ENCODE measurements at regions not wholly inside any gene's neighbourhood (a gene's known extent, or its start where the extent isn't known, plus 50 kb on each side); places are given as distances from the start of the nearest gene placed in this dataset.
A peak's percentile ranks its signal among the peaks of the same experiment; 100 is the strongest.

GRCh38 chr15:87312221-87312620, 944.3 kb downstream of the NTRK3 start:
- Histone ChIP-seq H3K4me3 (ENCODE audit: low read depth, low read length) (no peak overlapping the region), H3K4me1 (ENCODE audit: control insufficient read depth, insufficient read depth, low read length) (no peaks in the 10 kb centered on the region), H3K36me3 (ENCODE audit: control insufficient read depth in 2 of 2, insufficient read depth in 1 of 2, low read length in 2 of 2) (no peaks in the 10 kb centered on the region), H3K27ac (ENCODE audit: extremely low read depth, low read depth, low read length) (no peak overlapping the region), H3K9me3 (ENCODE audit: control insufficient read depth, insufficient read depth, low read depth, low read length) (no peaks in the 10 kb centered on the region; the same call in 1 of the 2 replicates)
- TF ChIP-seq ZNF514 (tag by site-specific recombination; IDR thresholded peaks at IDR 0.05) (no peak), ZNF274 (IDR thresholded peaks at IDR 0.05; ENCODE audit: low read length) (no peak), ZNF274 (tag by site-specific recombination; IDR thresholded peaks at IDR 0.05; ENCODE audit: borderline replicate concordance) (no peak), ZNF830 (tag by site-specific recombination; IDR thresholded peaks at IDR 0.05; ENCODE audit: low read depth) (no peak), ZNF580 (tag by site-specific recombination; IDR thresholded peaks at IDR 0.05) (no peak)
- ChIA-PET POLR2A (no interaction called here), CTCF (interaction anchor here (0.5 kb wide), 1 partner anchor 882 kb away, joined by 5 read pairs; no protein-coding TSS in a partner anchor)

- Histone ChIP-seq H3K36me3 (ENCODE audit: control insufficient read depth in 2 of 2, insufficient read depth in 1 of 2, low read length in 2 of 2) (no peaks in the 10 kb centered on the region), H3K9me3 (ENCODE audit: control insufficient read depth, insufficient read depth, low read depth, low read length) (no peaks in the 10 kb centered on the region), H3K27ac (ENCODE audit: extremely low read depth, low read depth, low read length) (no peak overlapping the region), H3K4me3 (ENCODE audit: low read depth, low read length) (no peak overlapping the region), H3K4me1 (ENCODE audit: control insufficient read depth, insufficient read depth, low read length) (no peaks in the 10 kb centered on the region)
- ChIA-PET CTCF (no interaction called here), POLR2A (no interaction called here)
- TF ChIP-seq ZNF302 (tag by site-specific recombination; IDR thresholded peaks at IDR 0.05; ENCODE audit: low read depth), result no peak
- TF ChIP-seq ZNF133 (tag by site-specific recombination; IDR thresholded peaks at IDR 0.05), result no peak
- TF ChIP-seq ZNF510 (tag by site-specific recombination; IDR thresholded peaks at IDR 0.05; ENCODE audit: insufficient replicate concordance), result no peak
- TF ChIP-seq ZNF514 (tag by site-specific recombination; IDR thresholded peaks at IDR 0.05), result no peak
- no peak for TF ChIP-seq ZNF518A (tag by site-specific recombination; conservative IDR thresholded peaks at IDR 0.05; ENCODE audit: low read depth)
- no peak for TF ChIP-seq ZNF433 (tag by site-specific recombination; IDR thresholded peaks at IDR 0.05; ENCODE audit: low read depth)
- no peak for TF ChIP-seq ZSCAN30 (tag by site-specific recombination; IDR thresholded peaks at IDR 0.05)
These were observed 956.4 kb downstream of the NTRK3 start for GRCh38 chr15:87300146-87300545.

DNA sequence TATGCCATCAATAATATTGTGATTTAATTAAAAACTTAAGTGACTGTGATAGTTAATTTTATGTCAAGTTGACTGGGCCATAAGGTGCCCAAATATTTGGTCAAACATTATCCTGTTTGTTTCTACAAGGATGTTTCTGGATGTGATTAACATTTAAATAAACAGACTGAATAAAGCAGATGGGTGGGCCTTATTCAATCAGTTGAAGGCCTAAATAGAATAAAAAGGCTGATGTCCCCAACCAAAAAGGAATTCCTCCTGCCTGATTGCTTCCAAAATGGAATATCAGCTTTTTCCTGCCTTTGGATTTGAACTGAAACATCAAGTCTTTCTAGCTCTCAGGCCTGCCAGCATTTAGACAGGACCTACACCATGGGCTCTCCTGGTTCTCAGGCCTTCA, 961.7 kb downstream of the NTRK3 start:
- H3K4me3 ChIP-seq (ENCODE audit: low read depth, low read length), result no peak overlapping the region
- CTCF ChIA-PET, result interaction anchor here (0.7 kb wide), 1 partner anchor 705 kb away, joined by 4 read pairs; no protein-coding TSS in a partner anchor

GRCh38 chr15:87293031-87293430, 963.5 kb downstream of the NTRK3 start:
- Histone ChIP-seq H3K9me3 (ENCODE audit: control insufficient read depth, insufficient read depth, low read depth, low read length) (no peaks in the 10 kb centered on the region), H3K4me3 (ENCODE audit: low read depth, low read length) (no peak overlapping the region), H3K27ac (ENCODE audit: extremely low read depth, low read depth, low read length) (no peak overlapping the region), H3K36me3 (ENCODE audit: control insufficient read depth in 2 of 2, insufficient read depth in 1 of 2, low read length in 2 of 2) (no peaks in the 10 kb centered on the region), H3K4me1 (ENCODE audit: control insufficient read depth, insufficient read depth, low read length) (no peaks in the 10 kb centered on the region)
- TF ChIP-seq ZNF639 (tag by site-specific recombination; IDR thresholded peaks at IDR 0.05) (no peak), ZNF280D (tag by site-specific recombination; IDR thresholded peaks at IDR 0.05) (no peak), ZNF530 (tag by site-specific recombination; IDR thresholded peaks at IDR 0.05; ENCODE audit: low read depth) (no peak)
- POLR2A ChIA-PET, result no interaction called here
- CTCF ChIA-PET, result no interaction called here

More for the DNA sequence above, 961.7 kb downstream of the NTRK3 start:
- TF ChIP-seq OSR2 (tag by site-specific recombination; IDR thresholded peaks at IDR 0.05) (no peak), ZNF10 (tag by site-specific recombination; IDR thresholded peaks at IDR 0.05) (0 out of 2 replicates have a peak, but pooled peaks have one; percentile 33)
- Histone ChIP-seq H3K36me3 (ENCODE audit: control insufficient read depth in 2 of 2, insufficient read depth in 1 of 2, low read length in 2 of 2) (no peaks in the 10 kb centered on the region), H3K4me1 (ENCODE audit: control insufficient read depth, insufficient read depth, low read length) (no peaks in the 10 kb centered on the region), H3K27ac (ENCODE audit: extremely low read depth, low read depth, low read length) (no peak overlapping the region), H3K9me3 (ENCODE audit: control insufficient read depth, insufficient read depth, low read depth, low read length) (no peaks in the 10 kb centered on the region)
- POLR2A ChIA-PET, result no interaction called here
